ENCODE measurements at regions not wholly inside any gene's neighbourhood (a gene's known extent, or its start where the extent isn't known, plus 50 kb on each side); places are given as distances from the start of the nearest gene placed in this dataset.

- TF ChIP-seq POLR2AphosphoS5 (IDR thresholded peaks at IDR 0.05; ENCODE audit: low read depth, low read length) (no peak), TAF1 (IDR thresholded peaks at IDR 0.05; ENCODE audit: borderline replicate concordance, low read depth, low read length) (no peak), POLR2A (IDR thresholded peaks at IDR 0.05; ENCODE audit: low read depth, low read length) (no peak)
Measured at GRCh38 chr11:69997352-69997751, 80.8 kb upstream of the ANO1 start.
